ENCODE measurements at regions not wholly inside any gene's neighbourhood (a gene's known extent, or its start where the extent isn't known, plus 50 kb on each side); places are given as distances from the start of the nearest gene placed in this dataset.

- no peak for DNase-seq
- 48 to 67% methylated on average over 3 to 9 of the region's 9 CpGs for WGBS, 2 donors (ENCODE audit: low coverage in 1 of 2)
- intact Hi-C loops (cut with DNase I; ENCODE audit: low total_unique reads) = no loop called here
These were observed 228.4 kb upstream of the AGAP1 start for GRCh38 chr2:235265348-235265965.

GRCh38 chr2:235267251-235267650 lies 226.6 kb upstream of the AGAP1 start:
- intact Hi-C loops (cut with DNase I; ENCODE audit: low total_unique reads) = no loop called here
- in situ Hi-C loops (cut with MboI; ENCODE audit: low pct_ligation_motif_present in 1 of 4, low pct_unique_long_range_greater_than_20kb in 1 of 4, low sequenced_read_pairs in 3 of 4) = no loop called here
- no peaks in the 10 kb centered on the region for H3K9me3 ChIP-seq
- H3K4me3 ChIP-seq = no peak overlapping the region
- H3K4me1 ChIP-seq = peaks cover 0 to 13% (median 7%) of the 10 kb centered on the region in 4 donors
- TF ChIP-seq POLR2AphosphoS5 (IDR thresholded peaks at IDR 0.05) (no peak), POLR2A (IDR thresholded peaks at IDR 0.05) (no peak), EP300 (IDR thresholded peaks at IDR 0.05; ENCODE audit: low read depth) (no peak), CTCF (IDR thresholded peaks at IDR 0.05) (no peak)
- no peak overlapping the region for H3K27ac ChIP-seq
- no peaks in the 10 kb centered on the region for H3K27me3 ChIP-seq
- DNase-seq = no peak
- no peaks in the 10 kb centered on the region for H3K36me3 ChIP-seq
- WGBS, 2 donors (ENCODE audit: low coverage in 1 of 2) = 75 to 78% methylated on average over 2 to 3 of the region's 3 CpGs

More at GRCh38 chr2:235265348-235265965, 228.4 kb upstream of the AGAP1 start:
- H3K27me3 ChIP-seq = no peaks in the 10 kb centered on the region
- H3K4me3 ChIP-seq = no peak overlapping the region
- H3K27ac ChIP-seq = no peak overlapping the region
- peaks cover 0 to 13% (median 7%) of the 10 kb centered on the region in 4 donors for H3K4me1 ChIP-seq
- no peaks in the 10 kb centered on the region for H3K9me3 ChIP-seq
- in situ Hi-C loops (cut with MboI; ENCODE audit: low pct_ligation_motif_present in 1 of 4, low pct_unique_long_range_greater_than_20kb in 1 of 4, low sequenced_read_pairs in 3 of 4) = no loop called here
- TF ChIP-seq POLR2A (IDR thresholded peaks at IDR 0.05) (no peak), CTCF (IDR thresholded peaks at IDR 0.05) (no peak), POLR2AphosphoS5 (IDR thresholded peaks at IDR 0.05) (no peak), EP300 (IDR thresholded peaks at IDR 0.05; ENCODE audit: low read depth) (no peak)
- H3K36me3 ChIP-seq = no peaks in the 10 kb centered on the region

- Histone ChIP-seq H3K9me3 (no peaks in the 10 kb centered on the region), H3K27me3 (no peaks in the 10 kb centered on the region), H3K36me3 (no peaks in the 10 kb centered on the region), H3K27ac (no peak overlapping the region), H3K4me3 (no peak overlapping the region), H3K4me1 (peaks cover 0 to 13% (median 5%) of the 10 kb centered on the region in 4 donors)
- DNase-seq = no peak
- WGBS, 2 donors (ENCODE audit: low coverage in 1 of 2) = 24 to 56% methylated on average over 4 to 7 of the region's 7 CpGs
- TF ChIP-seq POLR2A (IDR thresholded peaks at IDR 0.05) (no peak), POLR2AphosphoS5 (IDR thresholded peaks at IDR 0.05) (no peak), CTCF (IDR thresholded peaks at IDR 0.05) (no peak)
- in situ Hi-C loops (cut with MboI; ENCODE audit: low pct_ligation_motif_present in 1 of 4, low pct_unique_long_range_greater_than_20kb in 1 of 4, low sequenced_read_pairs in 3 of 4) = no loop called here
- intact Hi-C loops (cut with DNase I; ENCODE audit: low total_unique reads) = no loop called here
These were observed 225.3 kb upstream of the AGAP1 start for GRCh38 chr2:235268535-235268934.

GRCh38 chr2:235270291-235270690 lies 223.6 kb upstream of the AGAP1 start:
- H3K27me3 ChIP-seq = no peaks in the 10 kb centered on the region
- no peak overlapping the region for H3K4me3 ChIP-seq
- no peak for DNase-seq
- intact Hi-C loops (cut with DNase I; ENCODE audit: low total_unique reads) = no loop called here
- TF ChIP-seq POLR2A (IDR thresholded peaks at IDR 0.05) (no peak), CTCF (IDR thresholded peaks at IDR 0.05) (no peak), EP300 (IDR thresholded peaks at IDR 0.05; ENCODE audit: low read depth) (no peak), POLR2AphosphoS5 (IDR thresholded peaks at IDR 0.05) (no peak)
- H3K9me3 ChIP-seq = no peaks in the 10 kb centered on the region
- H3K27ac ChIP-seq = no peak overlapping the region
- H3K36me3 ChIP-seq = no peaks in the 10 kb centered on the region
- in situ Hi-C loops (cut with MboI; ENCODE audit: low pct_ligation_motif_present in 1 of 4, low pct_unique_long_range_greater_than_20kb in 1 of 4, low sequenced_read_pairs in 3 of 4) = no loop called here
- peaks cover 0 to 3% (median 0%) of the 10 kb centered on the region in 4 donors for H3K4me1 ChIP-seq
- WGBS, 2 donors (ENCODE audit: low coverage in 1 of 2) = 71 to 81% methylated on average over 4 of the region's 4 CpGs
